Neutrophil (primary cell): ENCODE measurements at regions not wholly inside any gene's neighbourhood (a gene's known extent, or its start where the extent isn't known, plus 50 kb on each side); places are given as distances from the start of the nearest gene placed in this dataset.

ENCODE experiments used
- H3K27ac ChIP-seq: fragments of 200-600 bp; sonication (generic); 2 replicates; pipeline ENCODE4 v1.5.1; 2016; ENCODE audit warnings: mild to moderate bottlenecking, moderate library complexity
- H3K27me3 ChIP-seq: fragments of 200-600 bp; sonication (generic); 2 replicates; pipeline ENCODE4 v1.6.0; 2016; ENCODE audit warnings: mild to moderate bottlenecking
- H3K36me3 ChIP-seq: fragments of 200-600 bp; sonication (generic); 2 replicates; pipeline ENCODE4 v1.5.1; 2017
- H3K4me1 ChIP-seq, 2 experiments: fragments of 200-600 bp in 1 of 2; sonication (generic) in 1 of 2; 1 replicate in 1 of 2; 2 replicates in 1 of 2; pipeline versions ENCODE4 v1.5.1 to v1.6.1; 2013 to 2016; ENCODE audit warnings: low read depth in 1 of 2, low read length in 1 of 2, mild to moderate bottlenecking in 1 of 2, moderate library complexity in 1 of 2; ENCODE audit not compliant: control insufficient read depth in 1 of 2, insufficient read depth in 1 of 2
- H3K4me3 ChIP-seq, 2 experiments: fragments of 200-600 bp in 1 of 2; sonication (generic) in 1 of 2; 1 replicate in 1 of 2; 2 replicates in 1 of 2; pipeline ENCODE4 v1.5.1; 2013 to 2016; ENCODE audit warnings: low read depth in 1 of 2, low read length in 1 of 2, mild to moderate bottlenecking in 1 of 2, moderate library complexity in 1 of 2
- H3K9me3 ChIP-seq: fragments of 200-600 bp; sonication (generic); 2 replicates; pipeline ENCODE4 v1.5.1; 2016
- CTCF ChIP-seq: fragments of 200-600 bp; sonication (generic); IDR thresholded peaks from 2 replicates; pipeline ENCODE4 v1.5.1; 2016; ENCODE audit warnings: antibody characterized with exemption

GRCh38 chr13:94906605-94907004, 194.3 kb upstream of the SOX21 start:
- no peak overlapping the region for H3K27ac ChIP-seq
- no peaks in the 10 kb centered on the region for H3K4me1 ChIP-seq
- no peaks in the 10 kb centered on the region for H3K9me3 ChIP-seq
- H3K27me3 ChIP-seq: no peaks in the 10 kb centered on the region
- H3K4me3 ChIP-seq: no peak overlapping the region
- H3K36me3 ChIP-seq: no peaks in the 10 kb centered on the region
- no peak for TF ChIP-seq CTCF

GRCh38 chr13:94902722-94903407, 190.5 kb upstream of the SOX21 start:
- Histone ChIP-seq H3K36me3 (no peaks in the 10 kb centered on the region), H3K4me3 (no peak overlapping the region), H3K9me3 (no peaks in the 10 kb centered on the region), H3K4me1 (no peaks in the 10 kb centered on the region), H3K27ac (no peak overlapping the region), H3K27me3 (no peaks in the 10 kb centered on the region)
- no peak for TF ChIP-seq CTCF

- Histone ChIP-seq H3K4me3 (no peak overlapping the region), H3K27ac (no peak overlapping the region), H3K36me3 (no peaks in the 10 kb centered on the region), H3K27me3 (no peaks in the 10 kb centered on the region), H3K9me3 (no peaks in the 10 kb centered on the region), H3K4me1 (no peaks in the 10 kb centered on the region)
- no peak for TF ChIP-seq CTCF
These were observed 188.7 kb upstream of the SOX21 start for GRCh38 chr13:94901070-94901469.

- Histone ChIP-seq H3K4me1 (no peaks in the 10 kb centered on the region), H3K27me3 (no peaks in the 10 kb centered on the region), H3K36me3 (no peaks in the 10 kb centered on the region), H3K9me3 (no peaks in the 10 kb centered on the region), H3K4me3 (no peak overlapping the region), H3K27ac (no peak overlapping the region)
- no peak for TF ChIP-seq CTCF
These were observed 184.5 kb upstream of the SOX21 start for GRCh38 chr13:94896719-94897317.

GRCh38 chr13:94896238-94896637, 183.9 kb upstream of the SOX21 start:
- Histone ChIP-seq H3K36me3 (no peaks in the 10 kb centered on the region), H3K4me3 (no peak overlapping the region), H3K9me3 (no peaks in the 10 kb centered on the region), H3K27ac (no peak overlapping the region), H3K27me3 (no peaks in the 10 kb centered on the region), H3K4me1 (no peaks in the 10 kb centered on the region)
- TF ChIP-seq CTCF: no peak
